ENCODE measurements at regions not wholly inside any gene's neighbourhood (a gene's known extent, or its start where the extent isn't known, plus 50 kb on each side); places are given as distances from the start of the nearest gene placed in this dataset.

- TF ChIP-seq CTCF (IDR thresholded peaks at IDR 0.05) (no peak), POLR2A (IDR thresholded peaks at IDR 0.05) (no peak), EP300 (IDR thresholded peaks at IDR 0.05) (no peak), POLR2AphosphoS5 (IDR thresholded peaks at IDR 0.05) (no peak)
These were observed 303.9 kb downstream of the ETS1 start for GRCh38 chr11:128283451-128283850.

Measured in suprapubic skin (tissue), 4 donors.